HEK293T (cell line): ENCODE measurements at regions not wholly inside any gene's neighbourhood (a gene's known extent, or its start where the extent isn't known, plus 50 kb on each side); places are given as distances from the start of the nearest gene placed in this dataset.

Experiments used
- BHLHE40 ChIP-seq: fragments of 450-650 bp; IDR thresholded peaks from 2 replicates; pipeline ENCODE4 v1.6.1; 2016; ENCODE audit warnings: mild to moderate bottlenecking, moderate library complexity, borderline replicate concordance
- ELF4 ChIP-seq: fragments of 450-650 bp; IDR thresholded peaks from 2 replicates; pipeline ENCODE4 v1.6.1; 2017; ENCODE audit warnings: antibody characterized with exemption
- FOXA1 ChIP-seq: fragments of 450-650 bp; IDR thresholded peaks from 2 replicates; pipeline ENCODE4 v1.6.1; 2016; ENCODE audit warnings: mild to moderate bottlenecking
- FOXK2 ChIP-seq: fragments of 450-650 bp; IDR thresholded peaks from 2 replicates; pipeline ENCODE4 v1.6.1; 2016; ENCODE audit warnings: mild to moderate bottlenecking
- FOXM1 ChIP-seq: fragments of 450-650 bp; IDR thresholded peaks from 2 replicates; pipeline ENCODE4 v1.6.1; 2017; ENCODE audit warnings: mild to moderate bottlenecking, borderline replicate concordance
- L3MBTL2 ChIP-seq: fragments of 450-650 bp; conservative IDR thresholded peaks from 2 replicates; pipeline ENCODE4 v1.6.1; 2016; ENCODE audit warnings: mild to moderate bottlenecking
- NFRKB ChIP-seq: fragments of 450-650 bp; IDR thresholded peaks from 2 replicates; pipeline ENCODE4 v1.6.1; 2016; ENCODE audit warnings: mild to moderate bottlenecking, moderate library complexity
- PKNOX1 ChIP-seq: fragments of 450-650 bp; IDR thresholded peaks from 2 replicates; pipeline ENCODE4 v1.6.1; 2016

DNA sequence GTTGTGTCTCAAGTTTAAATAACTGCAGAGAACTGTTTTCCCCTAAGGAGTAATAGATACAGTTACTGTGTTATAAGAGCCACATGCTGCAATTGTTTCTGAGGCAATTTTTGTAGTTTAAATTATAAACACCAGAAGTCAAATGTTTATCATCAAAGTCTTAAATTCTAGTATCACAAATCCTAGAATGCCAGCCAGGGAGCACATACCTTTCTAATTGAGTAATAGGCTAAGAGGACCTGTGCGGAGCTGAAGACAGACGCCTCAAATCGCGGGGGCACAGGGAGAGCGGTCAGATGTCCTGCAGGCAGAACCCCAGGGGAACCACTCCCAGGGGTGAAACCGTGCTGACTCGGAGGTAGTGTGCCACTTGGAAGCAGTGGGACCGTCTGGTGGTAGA, 65.2 kb upstream of the TNFRSF19 start:
- no peak for TF ChIP-seq BHLHE40
- TF ChIP-seq L3MBTL2: no peak
- TF ChIP-seq FOXA1: no peak
- TF ChIP-seq FOXM1: no peak
- no peak for TF ChIP-seq NFRKB
- TF ChIP-seq FOXK2: no peak
- no peak for TF ChIP-seq PKNOX1
- no peak for TF ChIP-seq ELF4
